ENCODE measurements at regions not wholly inside any gene's neighbourhood (a gene's known extent, or its start where the extent isn't known, plus 50 kb on each side); places are given as distances from the start of the nearest gene placed in this dataset.

GRCh38 chr3:152097770-152098169 lies 171.0 kb upstream of the MBNL1 start:
- DNase-seq (ENCODE audit: low read depth in 2 of 2), result no peak

GRCh38 chr3:152100491-152101132 lies 168.1 kb upstream of the MBNL1 start:
- no peak for DNase-seq (ENCODE audit: low read depth in 2 of 2)

GRCh38 chr3:152102410-152102809 lies 166.3 kb upstream of the MBNL1 start:
- DNase-seq (ENCODE audit: low read depth in 2 of 2), result no peak

GRCh38 chr3:152103257-152103656 lies 165.5 kb upstream of the MBNL1 start:
- no peak for DNase-seq (ENCODE audit: low read depth in 2 of 2)

GRCh38 chr3:152104847-152105415 lies 163.8 kb upstream of the MBNL1 start:
- DNase-seq (ENCODE audit: low read depth in 2 of 2), result no peak

- DNase-seq (ENCODE audit: low read depth in 2 of 2), result no peak
Observed at GRCh38 chr3:152105446-152105845, 163.3 kb upstream of the MBNL1 start.

- DNase-seq (ENCODE audit: low read depth in 2 of 2), result no peak
Observed at GRCh38 chr3:152109038-152109437, 159.7 kb upstream of the MBNL1 start.

- no peak for DNase-seq (ENCODE audit: low read depth in 2 of 2)
Observed at GRCh38 chr3:152113413-152113812, 155.3 kb upstream of the MBNL1 start.

GRCh38 chr3:152113992-152114651 lies 154.6 kb upstream of the MBNL1 start:
- no peak for DNase-seq (ENCODE audit: low read depth in 2 of 2)

GRCh38 chr3:152120601-152121269 lies 148.0 kb upstream of the MBNL1 start:
- DNase-seq (ENCODE audit: low read depth in 2 of 2), result no peak

- DNase-seq (ENCODE audit: low read depth in 2 of 2), result peak in 1 of 2 donors; percentile 42
Observed at GRCh38 chr3:152121270-152121636, 147.5 kb upstream of the MBNL1 start.

GRCh38 chr3:152122851-152123250 lies 145.9 kb upstream of the MBNL1 start:
- DNase-seq (ENCODE audit: low read depth in 2 of 2), result no peak

- DNase-seq (ENCODE audit: low read depth in 2 of 2), result no peak
Observed at GRCh38 chr3:152123457-152123856, 145.3 kb upstream of the MBNL1 start.

GRCh38 chr3:152126260-152126659 lies 142.5 kb upstream of the MBNL1 start:
- DNase-seq (ENCODE audit: low read depth in 2 of 2), result peak in 1 of 2 donors; percentile 9

- no peak for DNase-seq (ENCODE audit: low read depth in 2 of 2)
Observed at GRCh38 chr3:152127058-152127457, 141.7 kb upstream of the MBNL1 start.

- DNase-seq (ENCODE audit: low read depth in 2 of 2), result no peak
Observed at GRCh38 chr3:152128356-152128755, 140.4 kb upstream of the MBNL1 start.

GRCh38 chr3:152139651-152140050 lies 129.1 kb upstream of the MBNL1 start:
- no peak for DNase-seq (ENCODE audit: low read depth in 2 of 2)

GRCh38 chr3:152146461-152146860 lies 122.3 kb upstream of the MBNL1 start:
- DNase-seq (ENCODE audit: low read depth in 2 of 2), result no peak

GRCh38 chr3:152147748-152148147 lies 121.0 kb upstream of the MBNL1 start:
- DNase-seq (ENCODE audit: low read depth in 2 of 2), result no peak

GRCh38 chr3:152148579-152148978 lies 120.2 kb upstream of the MBNL1 start:
- no peak for DNase-seq (ENCODE audit: low read depth in 2 of 2)

GRCh38 chr3:152149832-152150231 lies 118.9 kb upstream of the MBNL1 start:
- no peak for DNase-seq (ENCODE audit: low read depth in 2 of 2)

GRCh38 chr3:152151216-152151876 lies 117.4 kb upstream of the MBNL1 start:
- no peak for DNase-seq (ENCODE audit: low read depth in 2 of 2)

Measured in lung microvascular endothelial cell (primary cell).